ENCODE measurements at regions not wholly inside any gene's neighbourhood (a gene's known extent, or its start where the extent isn't known, plus 50 kb on each side); places are given as distances from the start of the nearest gene placed in this dataset.

DNA sequence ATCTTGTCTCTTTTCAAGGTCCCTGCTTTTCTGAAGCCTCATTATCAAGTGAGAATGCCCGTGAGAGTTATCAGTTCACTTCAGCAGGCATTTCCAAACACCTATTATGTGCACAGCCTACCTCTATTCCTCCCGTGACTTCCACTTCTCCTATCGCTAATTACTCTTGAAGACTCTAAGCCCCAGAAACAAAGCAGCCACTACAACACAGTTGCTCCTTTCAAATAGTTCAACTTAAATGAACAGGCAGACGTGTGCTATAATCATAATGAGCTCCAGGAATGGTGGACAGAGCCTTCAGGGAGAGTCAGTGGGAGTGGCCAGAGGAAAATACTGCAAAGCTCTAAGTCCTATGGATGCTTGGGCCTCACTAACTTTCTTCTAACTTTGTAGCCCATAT, 159.0 kb downstream of the RDH14 start:
- no peak overlapping the region for H2BK120ac ChIP-seq (ENCODE audit: low read depth, low read length, poor library complexity, severe bottlenecking)

More for the DNA sequence above, 159.0 kb downstream of the RDH14 start:
- Histone ChIP-seq H3K79me2 (ENCODE audit: insufficient read depth, low read length) (no peaks in the 10 kb centered on the region), H3T11ph (ENCODE audit: low read length) (no peak overlapping the region), H3K9me3 (ENCODE audit: control insufficient read depth, low read depth, low read length) (no peaks in the 10 kb centered on the region), H4K91ac (ENCODE audit: insufficient read length, low read depth, low read length) (no peak overlapping the region), H4K20me1 (ENCODE audit: control insufficient read depth, insufficient read depth, insufficient read length) (no peaks in the 10 kb centered on the region), H3K23me2 (ENCODE audit: insufficient read length, low read depth, low read length, poor library complexity, severe bottlenecking) (no peaks in the 10 kb centered on the region), H3K9ac (ENCODE audit: extremely low read depth, insufficient read length, low read length) (no peak overlapping the region), H3K56ac (ENCODE audit: insufficient read length, low read depth, low read length) (no peak overlapping the region), H3K4me1 (ENCODE audit: insufficient read depth, low read length) (no peaks in the 10 kb centered on the region), H3K27me3 (ENCODE audit: insufficient read depth, low read length) (no peaks in the 10 kb centered on the region), H3K4me2 (ENCODE audit: insufficient read depth, insufficient read length, low read length) (no peak overlapping the region), H3K23ac (ENCODE audit: insufficient read length, low read depth, low read length) (no peak overlapping the region), H3K4ac (ENCODE audit: low read depth, low read length) (no peak overlapping the region), H2BK20ac (ENCODE audit: low read depth, low read length, poor library complexity, severe bottlenecking) (no peak overlapping the region), H4K8ac (replicated peaks; ENCODE audit: insufficient read length, low read depth, low read length) (no peak overlapping the region), H2AK5ac (ENCODE audit: insufficient read length, low read length) (no peak overlapping the region), H4K5ac (ENCODE audit: insufficient read length, low read depth, low read length) (no peak overlapping the region), H2BK15ac (ENCODE audit: low read depth, low read length) (no peak overlapping the region), H3K14ac (ENCODE audit: insufficient read depth, low read length) (no peak overlapping the region), H3K27ac (ENCODE audit: insufficient read length, low read depth, low read length) (no peak overlapping the region), H2BK5ac (ENCODE audit: insufficient read length, low read length) (no peak overlapping the region), H3K18ac (ENCODE audit: insufficient read length, low read depth, low read length) (no peak overlapping the region), H2AFZ (ENCODE audit: low read length) (no peak overlapping the region), H3K79me1 (ENCODE audit: insufficient read depth, low read depth, low read length, poor library complexity, severe bottlenecking) (no peaks in the 10 kb centered on the region), H2BK12ac (ENCODE audit: insufficient read length, low read depth, low read length) (no peak overlapping the region)
- Mint-ChIP-seq H3K4me1 (peaks cover 5 to 6% of the 10 kb centered on the region in 2 experiments; a peak in 3 of 4 replicates), H3K36me3 (ENCODE audit: insufficient read depth in 1 of 3, low read depth in 3 of 3) (no peaks in the 10 kb centered on the region), H3K27me3 (ENCODE audit: low read depth) (no peaks in the 10 kb centered on the region), H3K9me3 (no peaks in the 10 kb centered on the region), H3K27ac (no peak overlapping the region), H3K4me3 (no peak overlapping the region)
- TF ChIP-seq, protein P1, sequence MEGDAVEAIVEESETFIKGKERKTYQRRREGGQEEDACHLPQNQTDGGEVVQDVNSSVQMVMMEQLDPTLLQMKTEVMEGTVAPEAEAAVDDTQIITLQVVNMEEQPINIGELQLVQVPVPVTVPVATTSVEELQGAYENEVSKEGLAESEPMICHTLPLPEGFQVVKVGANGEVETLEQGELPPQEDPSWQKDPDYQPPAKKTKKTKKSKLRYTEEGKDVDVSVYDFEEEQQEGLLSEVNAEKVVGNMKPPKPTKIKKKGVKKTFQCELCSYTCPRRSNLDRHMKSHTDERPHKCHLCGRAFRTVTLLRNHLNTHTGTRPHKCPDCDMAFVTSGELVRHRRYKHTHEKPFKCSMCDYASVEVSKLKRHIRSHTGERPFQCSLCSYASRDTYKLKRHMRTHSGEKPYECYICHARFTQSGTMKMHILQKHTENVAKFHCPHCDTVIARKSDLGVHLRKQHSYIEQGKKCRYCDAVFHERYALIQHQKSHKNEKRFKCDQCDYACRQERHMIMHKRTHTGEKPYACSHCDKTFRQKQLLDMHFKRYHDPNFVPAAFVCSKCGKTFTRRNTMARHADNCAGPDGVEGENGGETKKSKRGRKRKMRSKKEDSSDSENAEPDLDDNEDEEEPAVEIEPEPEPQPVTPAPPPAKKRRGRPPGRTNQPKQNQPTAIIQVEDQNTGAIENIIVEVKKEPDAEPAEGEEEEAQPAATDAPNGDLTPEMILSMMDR (conservative IDR thresholded peaks at IDR 0.05): no peak
- no CpG with 5 or more reads among the region's 4 CpGs for WGBS (ENCODE audit: extremely low coverage, insufficient read length, low lambda C conversion rate)
- DNase-seq: no peak
